Skeletal muscle cell (primary cell): ENCODE measurements at regions not wholly inside any gene's neighbourhood (a gene's known extent, or its start where the extent isn't known, plus 50 kb on each side); places are given as distances from the start of the nearest gene placed in this dataset.
"Not testable (repeated sequence)": the region's sequence is repeated elsewhere in the genome, so short reads cannot be mapped to it uniquely, and the experiment has no call there.

ENCODE experiments used
- DNase-seq: peaks from one replicate; pipeline ENCODE4 v3.0.0-alpha.2; 2010; ENCODE audit warnings: low read depth
- H3K4me3 ChIP-seq: 2 replicates; pipeline ENCODE4 v1.5.1; 2011; ENCODE audit warnings: low read depth, mild to moderate bottlenecking, control low read depth, low read length, moderate library complexity

GRCh38 chr1:218494449-218494852, 149.3 kb downstream of the TGFB2 start:
- no peak overlapping the region for H3K4me3 ChIP-seq
- DNase-seq, result no peak

GRCh38 chr1:218495931-218496330, 150.8 kb downstream of the TGFB2 start:
- no peak overlapping the region for H3K4me3 ChIP-seq
- no peak for DNase-seq

DNA sequence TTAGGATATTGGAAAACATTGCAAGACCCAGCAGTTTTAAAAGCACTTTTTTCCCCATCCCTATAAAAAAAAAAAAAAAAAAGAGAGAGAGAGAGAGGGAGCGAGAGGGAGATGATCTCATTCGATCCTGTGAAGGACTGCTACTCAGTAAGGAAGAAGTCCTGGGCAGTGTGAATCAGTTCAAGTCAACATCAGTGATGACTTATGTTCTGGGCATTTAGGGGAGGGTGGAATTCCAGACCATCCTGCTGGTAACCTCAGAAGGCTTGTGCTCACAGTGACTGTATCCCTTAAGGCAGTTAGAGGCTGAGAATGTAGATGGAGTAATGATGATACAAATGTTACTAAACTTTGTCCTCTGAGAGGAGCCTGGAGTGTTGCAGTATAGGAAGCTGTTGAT, 151.4 kb downstream of the TGFB2 start:
- H3K4me3 ChIP-seq, result no peak overlapping the region
- peak; percentile 99 for DNase-seq

- H3K4me3 ChIP-seq, result peak overlapping the region; percentile 39
- DNase-seq, result no peak
These were observed 153.2 kb downstream of the TGFB2 start for GRCh38 chr1:218498056-218498938.

- H3K4me3 ChIP-seq, result peak overlapping the region; percentile 39
- DNase-seq, result peak; percentile 63
These were observed 154.0 kb downstream of the TGFB2 start for GRCh38 chr1:218499011-218499691.

DNA sequence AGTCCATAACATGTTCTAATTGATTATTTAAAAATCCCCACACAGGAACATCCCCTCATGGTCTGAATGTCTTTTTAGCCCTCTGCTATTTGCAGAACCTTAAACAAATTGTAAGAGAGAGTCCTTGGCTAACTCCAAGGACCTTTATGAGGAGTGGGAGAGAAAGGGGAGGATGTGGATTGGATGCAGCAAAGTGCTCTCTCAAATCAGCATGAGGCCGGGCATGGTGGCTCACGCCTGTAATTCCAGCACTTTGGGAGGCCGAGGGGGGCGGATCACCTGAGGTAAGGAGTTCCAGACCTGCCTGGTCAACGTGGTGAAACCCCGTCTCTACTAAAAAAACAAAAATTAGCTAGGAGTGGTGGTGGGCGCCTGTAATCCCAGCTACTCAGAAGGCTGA, 154.8 kb downstream of the TGFB2 start:
- H3K4me3 ChIP-seq, result no peak overlapping the region
- no peak for DNase-seq

DNA sequence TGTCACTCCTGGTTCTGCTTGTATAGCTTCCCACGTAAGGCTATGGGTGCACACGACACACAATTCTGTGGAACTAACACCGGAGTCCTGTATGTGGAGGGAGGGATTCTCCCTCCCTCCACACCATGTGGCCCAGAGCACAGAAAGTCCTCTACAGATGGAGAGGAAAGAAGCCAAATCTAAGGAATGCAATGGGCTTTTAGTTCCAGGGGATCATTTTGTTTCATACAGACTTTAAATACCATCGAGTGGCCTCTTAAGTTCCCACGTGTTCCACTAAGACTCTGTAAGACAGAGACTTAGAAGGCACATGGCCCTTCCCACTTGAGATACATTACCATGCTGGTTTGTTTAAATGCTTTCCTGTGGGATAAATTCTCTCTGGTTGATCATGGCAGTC, 156.0 kb downstream of the TGFB2 start:
- DNase-seq, result no peak
- no peak overlapping the region for H3K4me3 ChIP-seq

- DNase-seq, result no peak
- no peak overlapping the region for H3K4me3 ChIP-seq
These were observed 157.2 kb downstream of the TGFB2 start for GRCh38 chr1:218502383-218502782.

DNA sequence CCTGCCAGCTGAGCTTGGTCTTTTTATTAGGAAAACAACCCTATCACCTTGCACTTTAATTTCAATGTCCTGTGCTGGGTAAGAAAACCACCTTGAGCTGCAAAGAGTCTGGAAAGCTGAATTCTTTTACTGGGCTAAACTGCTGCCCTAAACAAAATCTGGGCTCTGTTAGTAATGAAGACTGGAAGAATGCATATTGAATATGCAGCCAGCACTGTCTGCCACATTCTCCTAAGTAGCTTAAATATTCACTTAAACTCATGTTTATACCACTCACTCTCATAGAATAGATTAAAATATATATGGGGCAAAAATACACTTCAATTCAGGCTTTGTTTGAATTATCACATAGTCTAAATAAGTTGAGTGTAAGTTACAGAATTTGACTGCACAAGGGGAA, 158.0 kb downstream of the TGFB2 start:
- DNase-seq, result no peak
- H3K4me3 ChIP-seq, result no peak overlapping the region

GRCh38 chr1:218507355-218508002, 162.3 kb downstream of the TGFB2 start:
- no peak overlapping the region for H3K4me3 ChIP-seq
- DNase-seq, result no peak

- H3K4me3 ChIP-seq, result no peak overlapping the region
- DNase-seq, result no peak
These were observed 165.1 kb downstream of the TGFB2 start for GRCh38 chr1:218510153-218510772.

- H3K4me3 ChIP-seq, result no peak overlapping the region
- DNase-seq, result no peak
These were observed 168.2 kb downstream of the TGFB2 start for GRCh38 chr1:218513328-218513727.

DNA sequence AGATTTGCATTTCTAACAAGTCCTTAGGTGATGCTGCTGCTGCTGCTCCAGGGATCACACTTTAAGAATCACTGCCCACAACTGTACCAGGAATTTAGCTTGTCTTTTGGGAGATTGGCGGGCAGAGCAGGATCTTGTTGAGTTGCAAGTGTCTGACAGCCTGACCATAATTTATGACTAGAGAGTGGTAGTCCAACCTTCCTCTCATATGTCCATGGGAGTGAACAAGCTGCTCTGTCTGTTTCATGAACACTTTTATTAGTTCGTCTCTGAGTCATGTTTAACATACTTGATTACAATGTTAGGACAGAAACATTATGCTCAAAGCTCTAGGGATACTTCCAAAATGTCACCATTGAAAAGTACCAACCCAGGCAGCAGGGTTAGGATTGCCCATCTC, 169.6 kb downstream of the TGFB2 start:
- no peak for DNase-seq
- H3K4me3 ChIP-seq, result no peak overlapping the region

DNA sequence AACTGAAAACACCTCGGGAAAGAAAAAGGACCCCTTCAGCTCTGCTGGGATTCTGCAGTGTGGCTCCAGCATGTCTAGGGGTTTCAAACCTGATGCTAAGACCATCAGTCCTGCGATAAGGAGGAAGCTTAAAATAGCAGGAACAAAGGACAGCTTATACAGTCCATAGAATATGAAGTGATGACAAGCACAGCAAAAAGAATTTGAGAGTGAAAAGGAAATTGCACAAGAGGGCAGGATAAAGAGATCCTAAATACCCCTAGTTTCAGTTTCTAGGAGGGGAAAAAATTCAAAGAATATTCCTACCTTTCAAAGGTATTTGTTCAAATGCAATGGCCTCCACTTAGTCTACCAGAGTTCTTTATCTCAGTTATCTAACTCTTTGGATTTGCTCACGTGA, 171.4 kb downstream of the TGFB2 start:
- no peak overlapping the region for H3K4me3 ChIP-seq
- no peak for DNase-seq

GRCh38 chr1:218517459-218517858, 172.3 kb downstream of the TGFB2 start:
- no peak overlapping the region for H3K4me3 ChIP-seq
- no peak for DNase-seq

- no peak overlapping the region for H3K4me3 ChIP-seq
- DNase-seq, result no peak
These were observed 173.1 kb downstream of the TGFB2 start for GRCh38 chr1:218518216-218518740.

DNA sequence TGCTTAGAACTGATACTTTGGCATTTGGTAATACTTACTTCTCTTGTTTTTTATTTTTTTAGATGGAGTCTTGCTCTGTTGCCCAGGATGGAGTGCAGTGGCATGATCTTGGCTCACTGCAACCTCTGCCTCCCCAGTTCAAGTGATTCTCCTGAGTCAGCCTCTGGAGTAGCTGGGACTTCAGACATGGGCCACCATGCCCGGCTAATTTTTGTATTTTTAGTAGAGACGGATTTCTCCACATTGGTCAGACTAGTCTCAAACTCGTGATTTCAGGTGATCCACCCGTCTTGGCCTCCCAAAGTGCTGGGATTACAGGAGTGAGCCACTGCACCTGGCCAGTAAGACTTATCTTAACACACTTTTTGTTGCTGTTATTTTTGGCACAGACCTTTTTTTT, 175.5 kb downstream of the TGFB2 start:
- DNase-seq, H3K4me3 ChIP-seq: not testable (repeated sequence)

DNA sequence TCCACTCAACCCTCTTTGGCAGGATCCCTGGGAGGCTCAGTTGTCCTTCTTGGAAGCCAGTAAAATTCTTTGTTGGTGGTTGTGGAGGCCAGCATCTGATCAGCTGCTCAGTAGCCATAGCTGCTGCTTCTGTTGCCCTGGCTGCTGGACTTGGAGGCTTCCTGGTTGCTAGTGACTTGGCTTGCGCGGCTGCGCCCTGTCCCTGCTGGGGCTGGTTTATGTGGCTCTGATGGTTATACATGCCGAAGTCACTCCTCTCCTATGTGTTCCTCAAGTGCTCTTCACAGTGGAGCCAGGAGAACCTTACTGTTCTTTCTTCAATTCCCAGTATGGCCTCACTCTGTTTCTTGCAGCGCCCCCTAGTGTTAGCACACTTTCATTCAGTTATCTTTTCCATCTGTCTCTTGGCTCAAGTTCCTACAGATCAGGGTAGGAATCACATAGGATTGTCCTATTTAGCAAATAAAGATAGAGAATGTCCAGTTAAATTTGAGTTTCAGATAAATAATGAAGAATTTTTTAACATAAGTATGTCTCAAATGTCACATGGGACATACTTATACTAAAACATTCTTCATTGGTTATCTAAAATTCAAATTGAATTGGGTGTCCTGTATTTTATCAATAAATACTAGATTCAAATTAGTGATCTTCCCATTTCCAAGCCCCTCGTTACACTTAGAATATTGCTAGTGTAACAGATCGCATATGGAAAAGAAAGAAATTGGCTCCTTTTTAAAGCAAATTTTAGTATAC, 176.5 kb downstream of the TGFB2 start:
- no peak overlapping the region for H3K4me3 ChIP-seq
- DNase-seq, result no peak

- H3K4me3 ChIP-seq, result no peak overlapping the region
- DNase-seq, result no peak
These were observed 179.4 kb downstream of the TGFB2 start for GRCh38 chr1:218524526-218524925.
